Ovary (tissue), 7 donors: ENCODE measurements at regions not wholly inside any gene's neighbourhood (a gene's known extent, or its start where the extent isn't known, plus 50 kb on each side); places are given as distances from the start of the nearest gene placed in this dataset.
A peak's percentile ranks its signal among the peaks of the same experiment; 100 is the strongest.
"Not testable (repeated sequence)": the region's sequence is repeated elsewhere in the genome, so short reads cannot be mapped to it uniquely, and the experiment has no call there.

Experiments used
- DNase-seq, 5 donors: peaks; one replicate each; pipeline ENCODE4 v3.0.0-alpha.2; 2019 to 2020
- H3K27ac ChIP-seq, 2 donors: fragments of 200-600 bp; one replicate each; pipeline versions ENCODE4 v1.5.1 to v1.8.0; 2019 to 2022
- H3K27me3 ChIP-seq: fragments of 200-600 bp; one replicate; pipeline ENCODE4 v1.8.0; 2022
- H3K36me3 ChIP-seq: fragments of 200-600 bp; sonication (generic); one replicate; pipeline ENCODE4 v1.5.1; 2019
- H3K4me1 ChIP-seq: one replicate; pipeline ENCODE4 v1.8.1; 2013; ENCODE audit warnings: mild to moderate bottlenecking, moderate library complexity; ENCODE audit not compliant: insufficient read depth
- H3K4me3 ChIP-seq: fragments of 200-600 bp; sonication (generic); one replicate; pipeline ENCODE4 v1.5.1; 2017
- H3K9me3 ChIP-seq, 2 donors: fragments of 200-600 bp in 1 of 2; sonication (generic) in 1 of 2; one replicate each; pipeline versions ENCODE4 v1.5.1 to v1.8.1; 2013 to 2019; ENCODE audit warnings: mild to moderate bottlenecking in 1 of 2, moderate library complexity in 1 of 2
- EP300 ChIP-seq: sonication (generic); formaldehyde crosslinking; IDR thresholded peaks from one replicate; pipeline ENCODE4 v1.6.1; 2017; ENCODE audit warnings: antibody characterized with exemption
- POLR2A ChIP-seq: fragments of 450-650 bp; IDR thresholded peaks from one replicate; pipeline ENCODE4 v1.6.1; 2017; ENCODE audit warnings: antibody characterized with exemption, mild to moderate bottlenecking, moderate library complexity
- WGBS, 3 donors: extraction: QIAGEN DNeasy Blood & Tissue Kit in 1 of 3; methylation state at CpG; one replicate each; pipeline versions ENCODE4 v1.1.5 to v1.1.7; 2013 to 2017; 5-methylcytosine and 5-hydroxymethylcytosine counted together
- intact Hi-C, 4 donors: fragments of 100-400 bp; cut with DNase I; formaldehyde crosslinking; loops; one replicate each; pipeline versions ENCODE4 v1.11.0 to v1.15.1; 2022 to 2023
- TF ChIP-seq, protein P1 (sequence below), 3 donors: fragments of 450-650 bp in 2 of 3; fragments of 200-600 bp in 1 of 3; IDR thresholded peaks; one replicate each; pipeline versions ENCODE4 v1.5.1 to v1.8.0; 2016 to 2022; ENCODE audit warnings: antibody characterized with exemption in 3 of 3, mild to moderate bottlenecking in 1 of 3
- donor health status: DM: no; HTN: no; CAD: no; lungs with moderate emphysema.
- donor health status: DM: no; HTN: no; CAD: no.
- donor health status: Bipolar disorder and iron deficiency.
- donor health status: DM: no; HTN: no; CAD: no.
- donor health status: DM: yes; HTN: yes; CAD: no.

DNA sequence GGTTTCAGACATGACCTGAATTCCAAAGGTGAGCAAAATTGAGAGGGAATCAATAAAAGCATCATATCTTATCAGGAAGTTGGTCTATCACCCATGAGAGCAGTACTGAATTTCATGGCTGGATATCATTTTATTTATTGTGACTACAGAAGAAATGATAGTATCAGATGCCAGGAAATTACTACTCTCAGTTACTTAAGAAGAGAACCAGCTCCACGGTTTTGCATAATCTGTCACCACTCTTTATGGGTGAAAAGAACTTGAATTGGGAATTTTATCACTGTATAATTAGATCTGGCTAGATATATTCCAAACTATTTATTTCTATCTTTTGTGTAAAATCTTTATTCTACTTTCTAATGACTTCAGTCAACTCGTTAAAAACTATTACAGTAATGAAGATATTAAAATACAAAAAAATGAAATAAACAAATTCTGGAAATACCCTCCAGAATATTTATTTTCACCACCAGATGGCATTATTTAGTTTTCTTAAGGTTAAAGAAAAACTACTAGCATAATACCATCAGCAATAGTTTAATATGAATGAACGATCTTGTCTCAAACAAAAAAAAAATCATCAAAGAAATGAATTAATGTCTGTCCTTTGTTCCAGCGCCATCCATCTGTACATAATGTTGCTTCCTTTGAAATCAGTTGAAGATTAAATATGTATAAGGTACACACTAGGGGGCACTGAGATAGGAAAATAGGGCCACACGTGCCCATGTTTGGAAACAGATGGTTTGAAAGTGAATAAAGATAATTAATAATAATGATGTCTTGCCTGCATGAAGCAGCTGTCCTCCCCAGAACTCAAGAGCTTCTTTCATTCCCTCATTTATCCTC, 84.7 kb upstream of the SLCO6A1 start:
- WGBS, 3 donors: 14 to 20% (median 18%) methylated on average over 5 of the region's 5 CpGs
- Histone ChIP-seq H3K4me1 (no peaks in the 10 kb centered on the region), H3K27ac (no peak overlapping the region), H3K4me3 (no peak overlapping the region), H3K9me3 (no peaks in the 10 kb centered on the region), H3K36me3 (no peaks in the 10 kb centered on the region), H3K27me3 (no peaks in the 10 kb centered on the region)
- TF ChIP-seq, protein P1, sequence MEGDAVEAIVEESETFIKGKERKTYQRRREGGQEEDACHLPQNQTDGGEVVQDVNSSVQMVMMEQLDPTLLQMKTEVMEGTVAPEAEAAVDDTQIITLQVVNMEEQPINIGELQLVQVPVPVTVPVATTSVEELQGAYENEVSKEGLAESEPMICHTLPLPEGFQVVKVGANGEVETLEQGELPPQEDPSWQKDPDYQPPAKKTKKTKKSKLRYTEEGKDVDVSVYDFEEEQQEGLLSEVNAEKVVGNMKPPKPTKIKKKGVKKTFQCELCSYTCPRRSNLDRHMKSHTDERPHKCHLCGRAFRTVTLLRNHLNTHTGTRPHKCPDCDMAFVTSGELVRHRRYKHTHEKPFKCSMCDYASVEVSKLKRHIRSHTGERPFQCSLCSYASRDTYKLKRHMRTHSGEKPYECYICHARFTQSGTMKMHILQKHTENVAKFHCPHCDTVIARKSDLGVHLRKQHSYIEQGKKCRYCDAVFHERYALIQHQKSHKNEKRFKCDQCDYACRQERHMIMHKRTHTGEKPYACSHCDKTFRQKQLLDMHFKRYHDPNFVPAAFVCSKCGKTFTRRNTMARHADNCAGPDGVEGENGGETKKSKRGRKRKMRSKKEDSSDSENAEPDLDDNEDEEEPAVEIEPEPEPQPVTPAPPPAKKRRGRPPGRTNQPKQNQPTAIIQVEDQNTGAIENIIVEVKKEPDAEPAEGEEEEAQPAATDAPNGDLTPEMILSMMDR (IDR thresholded peaks at IDR 0.05): peak in 2 of 3 donors; percentile 11 to 12
- no peak for TF ChIP-seq EP300
- intact Hi-C loops: loop anchor here in 2 of 4 donors (5.0 to 10.0 kb wide), 2 partner anchors 459 to 461 kb away; no protein-coding TSS in a partner anchor
- no peak for DNase-seq

DNA sequence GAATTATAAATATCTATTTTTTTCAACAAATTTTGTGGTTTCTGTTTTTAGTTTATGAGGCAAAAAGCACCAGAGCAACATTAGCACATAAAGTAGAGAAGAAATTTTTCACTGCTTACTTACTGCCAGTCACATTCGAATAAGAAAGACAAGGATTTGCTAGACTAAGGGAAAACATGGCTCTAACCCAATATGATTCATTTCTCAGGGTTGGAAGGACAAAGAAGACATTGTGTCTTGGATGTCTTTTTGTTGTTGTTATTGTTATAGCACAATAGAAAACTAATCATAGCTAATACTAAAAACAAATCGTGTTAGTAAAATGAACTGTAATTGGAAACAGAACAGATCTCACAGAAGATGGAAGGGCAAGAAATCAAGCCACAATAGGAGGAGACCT, 90.9 kb upstream of the SLCO6A1 start:
- intact Hi-C loops: loop anchor here in 1 of 4 donors (10.0 kb wide), 1 partner anchor 455 kb away; no protein-coding TSS in a partner anchor
- WGBS, 3 donors: 16 to 29% (median 19%) methylated on average over 2 of the region's 2 CpGs

DNA sequence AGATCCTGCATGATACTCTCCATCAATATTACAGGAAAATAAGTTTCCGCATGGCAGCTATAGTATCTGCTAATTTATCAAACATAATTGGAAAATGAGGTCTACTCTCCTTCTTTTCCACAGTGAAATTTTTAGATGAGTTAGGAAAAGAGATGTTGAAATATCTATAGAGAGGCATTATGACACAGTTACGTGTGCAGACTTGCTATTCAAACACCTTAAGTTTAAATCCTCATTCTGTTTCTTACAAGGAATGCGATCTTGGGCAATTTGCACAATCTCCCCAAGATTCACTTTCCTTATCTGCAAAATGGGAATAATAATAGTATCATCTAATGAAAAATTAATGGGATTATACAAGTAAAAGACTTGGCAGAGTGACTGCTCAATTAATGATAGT, 91.7 kb upstream of the SLCO6A1 start:
- Histone ChIP-seq H3K27ac (no peak overlapping the region), H3K4me3 (no peak overlapping the region), H3K27me3 (no peaks in the 10 kb centered on the region), H3K36me3 (no peaks in the 10 kb centered on the region), H3K9me3 (no peaks in the 10 kb centered on the region), H3K4me1 (no peaks in the 10 kb centered on the region)
- no peak for DNase-seq
- intact Hi-C loops: no loop called here
- 93 to 97% (median 96%) methylated on average over 3 of the region's 3 CpGs for WGBS, 3 donors
- no peak for TF ChIP-seq EP300
- TF ChIP-seq POLR2A: no peak
- TF ChIP-seq, protein P1 (IDR thresholded peaks at IDR 0.05): no peak

More for the DNA sequence above, 90.9 kb upstream of the SLCO6A1 start:
- no peak for DNase-seq
- Histone ChIP-seq H3K36me3 (no peaks in the 10 kb centered on the region), H3K27ac (no peak overlapping the region), H3K4me1 (no peaks in the 10 kb centered on the region), H3K27me3 (no peaks in the 10 kb centered on the region), H3K4me3 (no peak overlapping the region), H3K9me3 (no peaks in the 10 kb centered on the region)
- TF ChIP-seq POLR2A (no peak), EP300 (no peak)
- TF ChIP-seq, protein P1 (IDR thresholded peaks at IDR 0.05): no peak

DNA sequence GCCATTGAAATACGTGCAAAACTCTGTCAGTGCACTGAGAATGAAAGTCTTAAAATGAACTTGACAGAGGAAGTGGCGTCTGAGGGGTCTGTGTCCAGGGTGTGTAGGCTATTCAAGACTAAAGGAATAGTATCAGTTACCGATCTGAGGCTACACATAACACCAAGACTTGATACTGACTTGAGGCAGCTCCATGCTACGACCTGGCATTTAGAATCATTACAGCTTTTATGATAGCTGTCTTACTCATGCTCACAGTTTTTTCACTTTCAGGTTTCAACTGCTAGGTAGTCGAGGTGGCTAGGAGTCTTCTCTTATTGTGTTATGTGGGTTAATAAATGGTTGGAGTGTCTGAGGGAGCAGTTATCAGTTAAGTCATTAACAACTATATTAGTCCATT, 92.8 kb upstream of the SLCO6A1 start:
- TF ChIP-seq, protein P1 (IDR thresholded peaks at IDR 0.05): no peak
- TF ChIP-seq POLR2A: no peak
- TF ChIP-seq EP300: no peak
- Histone ChIP-seq H3K27me3 (no peaks in the 10 kb centered on the region), H3K27ac (no peak overlapping the region), H3K9me3 (no peaks in the 10 kb centered on the region), H3K36me3 (no peaks in the 10 kb centered on the region), H3K4me1 (no peaks in the 10 kb centered on the region), H3K4me3 (no peak overlapping the region)
- WGBS, 3 donors: 74 to 81% (median 75%) methylated on average over 5 of the region's 5 CpGs
- intact Hi-C loops: no loop called here
- no peak for DNase-seq

DNA sequence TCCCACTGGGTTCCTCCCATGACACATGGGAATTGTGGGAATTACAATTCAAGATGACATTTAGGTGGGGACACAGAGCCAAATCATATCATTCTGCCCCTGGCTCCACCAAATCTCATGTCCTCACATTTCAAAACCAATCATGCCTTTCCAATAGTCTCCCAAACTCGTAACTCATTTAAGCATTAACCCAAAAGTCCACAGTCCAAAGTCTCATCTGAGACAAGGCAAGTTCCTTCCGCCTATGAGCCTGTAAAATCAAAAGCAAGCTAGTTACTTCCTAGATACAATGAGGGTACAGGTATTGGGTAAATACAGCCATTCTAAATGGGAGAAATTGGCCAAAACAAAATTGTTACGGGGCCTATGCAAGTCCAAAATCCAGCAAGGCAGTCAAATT, 93.8 kb upstream of the SLCO6A1 start:
- H3K27me3 ChIP-seq, H3K27ac ChIP-seq, H3K4me3 ChIP-seq, H3K4me1 ChIP-seq, DNase-seq, H3K9me3 ChIP-seq, intact Hi-C loops, H3K36me3 ChIP-seq: not testable (repeated sequence)
- 90 to 92% (median 91%) methylated on average over 3 of the region's 3 CpGs for WGBS, 3 donors
